HUES6 (cell line): ENCODE measurements at regions not wholly inside any gene's neighbourhood (a gene's known extent, or its start where the extent isn't known, plus 50 kb on each side); places are given as distances from the start of the nearest gene placed in this dataset.
"Not testable (repeated sequence)": the region's sequence is repeated elsewhere in the genome, so short reads cannot be mapped to it uniquely, and the experiment has no call there.

Source experiments
- H3K27ac ChIP-seq: 2 replicates; pipeline ENCODE4 v1.7.0; 2013; ENCODE audit warnings: low read depth, mild to moderate bottlenecking, low read length, inconsistent platforms
- H3K27me3 ChIP-seq: 2 replicates; pipeline ENCODE4 v1.6.1; 2013; ENCODE audit warnings: low read length; ENCODE audit not compliant: control insufficient read depth, insufficient read depth
- H3K36me3 ChIP-seq: 2 replicates; pipeline ENCODE4 v1.6.1; 2013; ENCODE audit warnings: low read length; ENCODE audit not compliant: control insufficient read depth, insufficient read depth
- H3K4me1 ChIP-seq: 2 replicates; pipeline ENCODE4 v1.6.1; 2013; ENCODE audit warnings: low read length; ENCODE audit not compliant: control insufficient read depth, insufficient read depth
- H3K4me3 ChIP-seq: 2 replicates; pipeline ENCODE4 v1.5.1; 2013; ENCODE audit warnings: low read depth, low read length
- H3K9ac ChIP-seq: one replicate; pipeline ENCODE4 v1.6.1; 2013; ENCODE audit warnings: mild to moderate bottlenecking, low read length
- H3K9me3 ChIP-seq: 2 replicates; pipeline ENCODE4 v1.6.1; 2013; ENCODE audit warnings: low read depth, low read length; ENCODE audit not compliant: control insufficient read depth, insufficient read depth

- H3K4me3 ChIP-seq, H3K27ac ChIP-seq, H3K4me1 ChIP-seq, H3K27me3 ChIP-seq, H3K9ac ChIP-seq, H3K36me3 ChIP-seq: not testable (repeated sequence)
- peaks cover 58% of the 10 kb centered on the region for H3K9me3 ChIP-seq
Measured at GRCh38 chr21:9030141-9030665, 1491.2 kb upstream of the TPTE start.

- H3K9ac ChIP-seq, H3K27me3 ChIP-seq, H3K27ac ChIP-seq, H3K4me1 ChIP-seq, H3K36me3 ChIP-seq, H3K4me3 ChIP-seq: not testable (repeated sequence)
- H3K9me3 ChIP-seq, result peaks cover 55% of the 10 kb centered on the region
Measured at GRCh38 chr21:9031482-9032374, 1489.7 kb upstream of the TPTE start.

- H3K36me3 ChIP-seq, H3K4me1 ChIP-seq, H3K9ac ChIP-seq, H3K27ac ChIP-seq, H3K4me3 ChIP-seq, H3K27me3 ChIP-seq: not testable (repeated sequence)
- H3K9me3 ChIP-seq, result peaks cover 50% of the 10 kb centered on the region
Measured at GRCh38 chr21:9032547-9032946, 1488.8 kb upstream of the TPTE start.

GRCh38 chr21:9033295-9033694, 1488.1 kb upstream of the TPTE start:
- peaks cover 44% of the 10 kb centered on the region for H3K9me3 ChIP-seq

GRCh38 chr21:9034491-9035200, 1486.7 kb upstream of the TPTE start:
- not testable (repeated sequence) for H3K36me3 ChIP-seq, H3K27me3 ChIP-seq, H3K4me1 ChIP-seq, H3K27ac ChIP-seq, H3K4me3 ChIP-seq, H3K9ac ChIP-seq
- H3K9me3 ChIP-seq, result peaks cover 34% of the 10 kb centered on the region

More at GRCh38 chr21:9033295-9033694, 1488.1 kb upstream of the TPTE start:
- not testable (repeated sequence) for H3K9ac ChIP-seq, H3K27ac ChIP-seq, H3K36me3 ChIP-seq, H3K4me1 ChIP-seq, H3K27me3 ChIP-seq, H3K4me3 ChIP-seq

GRCh38 chr21:9035225-9035624, 1486.2 kb upstream of the TPTE start:
- H3K9me3 ChIP-seq, result peaks cover 34% of the 10 kb centered on the region
- not testable (repeated sequence) for H3K4me1 ChIP-seq, H3K9ac ChIP-seq, H3K36me3 ChIP-seq, H3K27me3 ChIP-seq, H3K4me3 ChIP-seq, H3K27ac ChIP-seq

- H3K27ac ChIP-seq, H3K9ac ChIP-seq, H3K27me3 ChIP-seq, H3K36me3 ChIP-seq, H3K4me1 ChIP-seq, H3K4me3 ChIP-seq: not testable (repeated sequence)
- H3K9me3 ChIP-seq, result peaks cover 30% of the 10 kb centered on the region
Measured at GRCh38 chr21:9035970-9036369, 1485.4 kb upstream of the TPTE start.

- H3K9ac ChIP-seq, H3K27ac ChIP-seq, H3K4me1 ChIP-seq, H3K4me3 ChIP-seq, H3K27me3 ChIP-seq, H3K36me3 ChIP-seq: not testable (repeated sequence)
- peaks cover 22% of the 10 kb centered on the region for H3K9me3 ChIP-seq
Measured at GRCh38 chr21:9036966-9037587, 1484.3 kb upstream of the TPTE start.

GRCh38 chr21:9037588-9038544, 1483.5 kb upstream of the TPTE start:
- H3K4me3 ChIP-seq, H3K9ac ChIP-seq, H3K27ac ChIP-seq, H3K27me3 ChIP-seq, H3K4me1 ChIP-seq, H3K36me3 ChIP-seq: not testable (repeated sequence)
- H3K9me3 ChIP-seq, result peaks cover 21% of the 10 kb centered on the region

- H3K9me3 ChIP-seq, result peaks cover 17% of the 10 kb centered on the region
- not testable (repeated sequence) for H3K9ac ChIP-seq, H3K4me3 ChIP-seq, H3K27me3 ChIP-seq, H3K36me3 ChIP-seq, H3K4me1 ChIP-seq, H3K27ac ChIP-seq
Measured at GRCh38 chr21:9039520-9040365, 1481.6 kb upstream of the TPTE start.
